ENCODE measurements at regions not wholly inside any gene's neighbourhood (a gene's known extent, or its start where the extent isn't known, plus 50 kb on each side); places are given as distances from the start of the nearest gene placed in this dataset.

DNA sequence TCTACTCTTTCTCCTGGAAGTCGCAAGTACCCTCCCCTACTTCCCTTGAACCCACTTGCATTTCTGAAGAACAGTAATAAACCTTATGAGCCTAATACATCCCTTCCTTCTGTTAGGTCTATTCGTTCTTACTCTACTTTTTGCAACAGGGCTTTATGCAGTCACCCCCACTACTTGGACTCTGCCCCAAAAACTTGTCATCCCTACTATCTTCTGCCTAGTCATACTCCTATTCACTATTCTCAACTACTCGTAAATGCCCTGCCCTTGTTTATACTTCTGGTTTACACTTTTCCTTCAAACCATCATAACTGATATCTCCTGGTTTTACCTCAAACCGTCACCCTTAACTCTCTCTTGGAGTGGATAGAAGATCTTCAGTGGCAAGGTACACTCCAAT is 55.2 kb upstream of the SLIT2 start:
- TF ChIP-seq POLR2A (IDR thresholded peaks at IDR 0.05) = no peak
- TF ChIP-seq, protein P1, sequence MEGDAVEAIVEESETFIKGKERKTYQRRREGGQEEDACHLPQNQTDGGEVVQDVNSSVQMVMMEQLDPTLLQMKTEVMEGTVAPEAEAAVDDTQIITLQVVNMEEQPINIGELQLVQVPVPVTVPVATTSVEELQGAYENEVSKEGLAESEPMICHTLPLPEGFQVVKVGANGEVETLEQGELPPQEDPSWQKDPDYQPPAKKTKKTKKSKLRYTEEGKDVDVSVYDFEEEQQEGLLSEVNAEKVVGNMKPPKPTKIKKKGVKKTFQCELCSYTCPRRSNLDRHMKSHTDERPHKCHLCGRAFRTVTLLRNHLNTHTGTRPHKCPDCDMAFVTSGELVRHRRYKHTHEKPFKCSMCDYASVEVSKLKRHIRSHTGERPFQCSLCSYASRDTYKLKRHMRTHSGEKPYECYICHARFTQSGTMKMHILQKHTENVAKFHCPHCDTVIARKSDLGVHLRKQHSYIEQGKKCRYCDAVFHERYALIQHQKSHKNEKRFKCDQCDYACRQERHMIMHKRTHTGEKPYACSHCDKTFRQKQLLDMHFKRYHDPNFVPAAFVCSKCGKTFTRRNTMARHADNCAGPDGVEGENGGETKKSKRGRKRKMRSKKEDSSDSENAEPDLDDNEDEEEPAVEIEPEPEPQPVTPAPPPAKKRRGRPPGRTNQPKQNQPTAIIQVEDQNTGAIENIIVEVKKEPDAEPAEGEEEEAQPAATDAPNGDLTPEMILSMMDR (IDR thresholded peaks at IDR 0.05) = no peak
